Hematopoietic multipotent progenitor cell treated with erythropoietin and hydrocortisone succinate and interleukin-3 and kit ligand, for 6 days (in vitro differentiated cells): ENCODE measurements at regions not wholly inside any gene's neighbourhood (a gene's known extent, or its start where the extent isn't known, plus 50 kb on each side); places are given as distances from the start of the nearest gene placed in this dataset.
A peak's percentile ranks its signal among the peaks of the same experiment; 100 is the strongest.

ENCODE experiments used
- DNase-seq: peaks from one replicate; pipeline ENCODE4 v3.0.0-alpha.2; 2015

DNA sequence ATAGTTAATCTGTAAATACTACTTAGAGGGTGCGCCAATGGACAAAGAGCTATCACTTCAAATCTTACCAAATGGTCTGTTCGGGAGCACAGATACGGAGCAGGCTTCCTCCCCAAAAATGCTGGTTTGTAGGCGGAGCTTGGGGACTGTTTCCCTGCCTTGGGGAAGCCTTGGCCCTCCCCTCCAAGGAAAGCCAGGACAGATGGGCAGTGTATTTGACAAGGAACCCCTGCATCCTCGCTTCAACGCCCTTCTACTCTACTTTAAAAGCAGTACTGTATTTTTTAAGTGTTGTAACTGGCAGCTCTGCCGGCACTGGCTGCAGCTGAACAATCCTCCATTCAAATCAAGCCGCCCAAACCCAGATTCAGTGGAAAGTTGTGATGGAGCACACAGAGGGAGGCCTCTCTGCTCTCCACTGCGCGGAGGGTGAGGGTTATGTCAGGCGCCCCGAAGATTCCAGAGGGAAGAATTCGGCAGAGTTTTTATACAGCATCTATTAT lies 83.1 kb upstream of the FNDC3B start:
- DNase-seq: no peak

DNA sequence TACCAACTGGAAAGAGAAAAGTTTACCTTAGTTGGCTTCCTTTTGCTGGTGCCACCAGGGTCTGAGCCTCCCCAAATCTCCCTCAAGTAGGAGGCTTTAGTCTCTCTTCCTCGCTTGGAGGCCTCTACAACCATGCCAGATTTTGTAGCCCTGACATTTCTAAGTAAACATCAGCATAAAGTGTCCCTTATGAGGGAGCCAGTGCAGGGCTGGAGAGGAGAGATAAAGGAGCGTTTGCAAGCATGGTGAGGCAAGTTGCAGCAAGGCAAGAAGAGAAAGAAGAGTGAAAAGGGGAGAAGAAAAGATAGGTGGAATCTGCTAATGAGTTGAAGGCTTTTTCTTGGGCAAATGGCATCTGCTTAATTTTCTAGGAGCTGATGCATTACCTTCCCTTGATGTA lies 82.7 kb upstream of the FNDC3B start:
- DNase-seq: peak; percentile 42

DNA sequence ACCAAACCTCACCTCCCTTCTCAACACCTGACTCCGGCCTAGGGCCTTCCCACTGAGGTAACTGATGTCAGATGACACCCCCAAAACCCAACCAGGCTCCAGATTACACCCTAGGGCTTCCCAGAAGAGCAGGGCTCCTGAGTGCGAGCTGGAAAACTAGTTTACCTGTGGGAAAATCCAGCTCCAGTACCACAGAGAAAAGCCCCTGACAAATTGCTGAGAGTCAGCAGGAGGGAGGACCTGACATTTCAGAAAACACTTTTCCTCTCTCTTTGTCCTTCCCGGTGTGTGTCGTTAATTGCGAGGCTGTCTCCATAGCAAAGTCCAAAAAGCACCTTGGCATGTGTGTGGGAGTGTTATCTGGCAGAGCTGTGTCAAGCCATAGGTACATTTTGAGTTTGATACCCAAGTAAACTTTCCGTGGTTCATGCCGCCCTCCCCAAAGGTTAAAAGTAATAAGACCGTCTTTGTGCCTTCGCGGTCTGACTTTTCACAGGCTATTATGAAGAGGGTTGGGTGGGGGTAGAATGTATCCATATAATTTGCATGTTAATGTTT lies 79.8 kb upstream of the FNDC3B start:
- no peak for DNase-seq

DNA sequence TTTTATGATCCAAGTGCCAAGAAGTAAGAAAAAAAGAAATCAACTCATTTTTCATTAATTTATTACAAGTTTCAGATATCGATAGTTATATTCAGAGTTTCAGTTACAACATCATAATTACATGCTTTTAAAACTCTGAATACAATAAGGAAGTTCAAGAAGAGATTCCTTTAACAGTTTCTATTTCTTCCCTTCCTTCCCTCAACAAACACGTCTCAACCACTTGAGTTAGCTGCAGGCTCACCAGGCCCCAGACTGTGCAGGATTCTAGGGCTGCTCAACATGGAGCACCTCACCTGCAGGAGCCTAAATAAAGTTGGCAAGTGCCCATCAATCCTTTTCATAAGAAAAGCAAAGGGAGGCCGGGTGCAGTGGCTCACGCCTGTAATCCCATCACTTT lies 79.2 kb upstream of the FNDC3B start:
- DNase-seq: no peak

DNA sequence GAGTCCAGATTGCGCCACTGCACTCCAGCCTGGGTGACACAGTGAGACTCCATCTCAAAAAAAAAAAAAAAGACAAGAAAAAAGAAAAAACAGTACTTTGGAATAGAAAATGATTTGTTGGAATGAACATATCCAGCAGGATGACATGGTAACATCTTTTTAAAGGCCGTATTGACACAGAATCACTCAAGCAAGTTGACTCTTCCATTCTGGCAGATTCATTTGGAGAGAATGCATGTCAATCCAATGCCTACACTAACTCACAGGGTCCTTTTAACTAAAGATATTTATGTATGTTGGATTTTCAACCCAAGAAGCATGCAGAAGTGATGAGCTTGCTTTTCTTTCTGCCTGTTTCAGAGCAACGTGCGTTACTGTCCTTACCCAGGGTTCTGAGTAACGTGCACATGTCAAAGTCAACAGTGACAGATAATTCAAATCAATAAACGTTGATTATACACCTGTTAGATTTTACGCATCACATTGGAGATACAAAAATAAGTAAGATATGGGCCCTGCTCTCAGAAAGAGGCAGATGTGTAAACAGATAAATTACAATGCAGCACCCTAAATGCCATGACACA lies 77.1 kb upstream of the FNDC3B start:
- DNase-seq: no peak

DNA sequence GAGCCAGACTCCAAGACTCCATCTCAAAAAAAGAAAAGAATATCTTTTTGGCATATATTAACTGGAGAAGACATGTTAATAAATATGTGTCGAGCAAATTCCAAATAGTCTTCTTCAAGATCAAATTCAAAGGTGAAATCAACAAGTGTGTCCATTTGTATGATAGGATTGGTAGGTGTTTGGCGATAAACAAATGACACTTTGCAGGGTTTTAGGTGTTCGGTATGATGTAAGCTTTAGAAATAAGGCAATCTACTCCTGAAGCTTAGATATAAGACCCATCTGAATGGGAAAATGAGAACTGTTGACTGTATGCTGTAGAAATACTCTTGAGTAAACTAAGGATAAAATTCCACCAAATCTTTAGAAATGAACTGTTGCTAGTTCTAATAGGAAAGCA lies 75.8 kb upstream of the FNDC3B start:
- no peak for DNase-seq

DNA sequence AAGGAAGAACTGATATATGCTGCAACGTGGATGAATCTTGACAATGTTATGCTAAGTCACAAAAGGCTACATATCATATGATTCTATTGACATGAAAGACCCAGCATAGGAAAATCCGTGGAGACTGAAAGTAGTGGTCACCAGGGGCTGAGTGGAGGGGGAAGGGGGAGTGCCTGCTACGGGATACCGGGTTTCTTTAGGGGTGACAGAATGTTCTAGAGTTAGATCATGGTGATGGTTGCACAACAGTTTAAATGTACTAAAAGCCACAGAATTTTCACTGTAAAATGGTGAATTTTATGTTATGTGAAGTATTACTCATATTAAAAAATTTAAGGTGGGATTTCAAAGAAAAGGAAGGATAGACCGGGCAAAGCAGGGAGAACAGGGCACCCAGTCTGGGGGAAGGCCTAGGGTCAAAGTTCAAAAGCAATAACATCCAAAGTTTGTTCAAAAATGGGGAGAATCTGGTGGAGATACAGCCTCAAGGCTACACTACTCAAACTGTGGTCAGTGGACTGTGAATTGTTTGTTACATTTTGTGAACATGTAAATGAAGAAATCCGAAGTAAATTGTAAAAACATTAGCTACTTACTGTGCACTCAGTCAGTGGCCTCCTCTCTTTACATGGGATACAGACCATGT lies 74.2 kb upstream of the FNDC3B start:
- DNase-seq: no peak

DNA sequence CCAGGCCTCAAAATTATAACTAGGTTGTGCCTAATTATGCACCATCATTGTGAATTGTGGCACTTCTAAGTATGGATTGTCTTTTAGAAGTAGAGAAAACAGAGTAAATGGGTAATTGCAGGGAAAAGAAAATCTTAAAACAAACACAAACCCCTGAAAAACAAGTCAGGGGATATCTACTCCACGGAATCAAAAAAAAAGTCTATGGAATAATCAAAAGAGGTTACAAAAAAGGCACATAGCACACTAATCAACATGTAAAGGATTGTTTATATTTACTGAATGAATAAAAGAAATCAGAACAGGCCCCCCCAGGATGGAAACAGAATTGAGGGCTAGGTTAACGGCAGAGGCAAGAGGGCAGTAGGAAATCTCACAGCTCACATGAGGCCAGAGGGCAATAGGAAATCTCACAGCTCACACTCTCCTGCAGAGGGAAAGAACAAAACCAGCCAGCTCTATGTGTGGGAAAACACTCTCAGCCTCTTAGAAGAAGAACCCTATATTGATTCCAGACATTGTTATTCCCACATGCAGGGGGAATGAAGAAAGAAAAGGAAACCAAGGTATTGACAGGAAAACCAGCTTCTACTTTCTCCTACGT lies 72.7 kb upstream of the FNDC3B start:
- no peak for DNase-seq

DNA sequence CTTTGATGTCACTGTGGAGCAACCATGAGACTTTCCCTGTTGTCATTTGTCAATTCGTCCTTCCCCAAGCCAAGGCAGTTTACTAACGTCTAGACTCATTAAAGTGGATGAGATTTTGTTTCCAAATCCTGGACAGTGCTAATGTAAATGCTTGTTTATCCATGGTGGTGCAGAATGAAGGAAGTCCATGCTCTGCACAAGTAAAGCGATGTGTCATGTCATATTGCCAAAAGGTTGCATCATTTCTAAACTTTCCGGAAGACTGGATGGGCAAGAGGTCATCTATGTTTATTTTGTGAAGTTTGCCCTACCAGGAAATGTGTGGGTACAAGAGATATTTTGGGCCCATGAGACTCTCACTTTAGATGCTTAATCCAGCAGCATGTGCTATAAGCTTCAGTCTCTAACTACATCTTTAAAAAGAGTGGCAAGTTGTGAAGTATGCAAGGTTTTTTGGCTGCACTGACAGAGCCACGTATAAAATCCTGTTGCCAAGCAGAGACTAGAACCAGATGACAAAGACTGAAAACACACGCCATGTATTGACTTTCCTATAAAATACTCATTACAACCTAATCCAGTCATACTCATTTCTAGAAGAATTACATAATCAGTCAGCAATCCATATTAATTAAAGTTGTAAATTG lies 72.1 kb upstream of the FNDC3B start:
- no peak for DNase-seq

DNA sequence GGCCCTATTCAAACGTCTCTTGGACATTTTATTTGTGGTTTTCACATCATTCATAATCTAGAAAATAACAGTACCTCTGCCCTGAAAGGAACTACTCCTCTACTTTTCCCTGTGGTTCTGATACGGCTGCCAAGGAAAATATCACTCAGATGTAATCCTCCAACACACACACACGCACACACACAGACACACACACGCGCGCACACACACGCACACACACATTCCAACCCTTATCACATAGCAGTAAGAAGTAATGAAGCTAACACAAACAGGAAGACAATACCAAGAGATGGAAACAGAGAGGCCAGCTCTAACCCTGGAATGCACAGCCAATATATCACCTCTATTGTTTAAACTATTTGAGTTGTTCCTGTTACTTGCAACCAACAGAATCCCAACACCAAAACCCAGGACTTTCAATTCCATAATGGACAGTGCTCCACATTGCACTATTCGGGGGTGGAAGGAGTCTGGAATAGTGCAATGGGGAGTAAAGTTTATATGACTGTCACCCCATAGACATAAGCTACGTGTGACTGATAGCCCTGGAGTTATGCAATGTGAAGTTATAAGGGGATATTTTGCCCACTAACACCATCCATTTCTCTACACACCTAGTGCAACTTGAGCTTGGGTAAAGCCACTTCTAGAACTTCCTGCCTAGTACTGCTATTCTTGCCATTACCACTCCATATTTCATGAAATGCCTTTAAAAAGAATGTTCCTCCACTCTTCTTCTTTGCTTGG lies 71.3 kb upstream of the FNDC3B start:
- no peak for DNase-seq

DNA sequence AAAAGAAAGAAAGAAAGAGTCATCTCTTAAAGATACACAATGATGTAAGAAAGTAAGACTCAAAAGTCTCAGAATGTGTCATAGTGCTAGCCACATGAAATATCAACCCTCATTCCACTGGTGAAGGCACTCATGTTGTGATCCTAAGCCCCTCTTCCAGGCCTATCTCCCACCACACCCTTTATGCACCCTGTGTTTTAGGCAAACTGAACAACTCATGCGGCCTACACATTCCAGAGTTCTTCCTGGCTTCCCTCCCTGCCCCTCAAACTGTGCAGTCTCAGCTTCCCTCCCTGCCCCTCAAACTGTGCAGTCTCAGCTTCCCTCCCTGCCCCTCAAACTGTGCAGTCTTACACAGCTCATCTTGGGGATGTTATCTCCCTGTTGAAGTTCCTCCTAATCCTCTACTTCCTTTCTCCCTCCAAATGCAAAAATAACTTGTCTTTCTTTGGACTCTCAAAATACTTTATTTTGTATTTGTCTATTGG lies 69.0 kb upstream of the FNDC3B start:
- peak; percentile 5 for DNase-seq

DNA sequence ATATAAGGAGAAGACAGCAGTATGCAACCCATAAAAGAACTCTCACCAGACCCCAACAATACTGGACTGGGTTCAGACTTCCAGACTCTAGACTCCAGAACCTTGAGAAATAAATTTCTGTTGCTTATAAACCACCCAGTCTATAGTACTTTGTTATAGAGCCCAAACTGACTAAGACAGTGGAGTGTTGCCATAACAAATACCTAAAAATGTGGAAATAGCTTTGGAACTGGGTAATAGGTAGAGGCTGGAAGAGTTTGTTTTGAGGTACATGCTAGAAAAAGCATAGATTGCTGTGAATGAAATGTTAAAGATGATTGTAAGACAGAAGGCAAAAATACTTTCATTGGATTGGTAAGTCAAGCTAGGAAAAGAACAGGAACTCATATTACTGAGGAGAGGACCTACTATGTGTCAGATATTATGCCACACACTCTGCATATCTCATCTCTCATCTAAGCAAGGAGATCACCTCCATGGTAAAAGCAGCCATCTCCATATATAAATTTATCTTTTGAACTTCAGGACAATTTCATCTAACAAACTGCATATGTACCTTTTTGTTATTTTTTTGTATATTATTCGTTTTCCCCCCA lies 67.4 kb upstream of the FNDC3B start:
- no peak for DNase-seq

DNA sequence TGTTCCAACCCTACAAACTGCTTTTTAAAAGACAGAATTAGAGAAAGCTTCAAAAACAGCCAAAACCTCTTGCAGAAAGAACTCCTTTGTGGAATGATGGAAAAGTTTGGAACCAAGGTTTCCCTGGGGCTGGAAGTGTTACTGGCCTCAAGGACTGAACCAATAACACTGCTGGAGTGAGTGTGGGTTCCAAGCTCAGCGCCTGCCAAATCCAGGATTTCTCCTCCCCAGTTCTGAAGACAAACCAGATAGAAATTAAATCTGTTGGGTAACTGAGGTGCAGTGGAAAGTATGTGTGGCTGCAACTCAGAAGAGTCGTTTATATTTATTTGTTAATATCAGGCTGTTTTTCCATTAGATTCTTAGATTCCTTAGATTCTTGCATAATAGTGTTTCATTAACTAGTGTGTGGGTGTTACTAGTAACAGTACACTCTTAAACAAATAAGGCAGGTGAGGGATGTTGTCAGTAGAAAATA lies 66.5 kb upstream of the FNDC3B start:
- DNase-seq: peak; percentile 0

DNA sequence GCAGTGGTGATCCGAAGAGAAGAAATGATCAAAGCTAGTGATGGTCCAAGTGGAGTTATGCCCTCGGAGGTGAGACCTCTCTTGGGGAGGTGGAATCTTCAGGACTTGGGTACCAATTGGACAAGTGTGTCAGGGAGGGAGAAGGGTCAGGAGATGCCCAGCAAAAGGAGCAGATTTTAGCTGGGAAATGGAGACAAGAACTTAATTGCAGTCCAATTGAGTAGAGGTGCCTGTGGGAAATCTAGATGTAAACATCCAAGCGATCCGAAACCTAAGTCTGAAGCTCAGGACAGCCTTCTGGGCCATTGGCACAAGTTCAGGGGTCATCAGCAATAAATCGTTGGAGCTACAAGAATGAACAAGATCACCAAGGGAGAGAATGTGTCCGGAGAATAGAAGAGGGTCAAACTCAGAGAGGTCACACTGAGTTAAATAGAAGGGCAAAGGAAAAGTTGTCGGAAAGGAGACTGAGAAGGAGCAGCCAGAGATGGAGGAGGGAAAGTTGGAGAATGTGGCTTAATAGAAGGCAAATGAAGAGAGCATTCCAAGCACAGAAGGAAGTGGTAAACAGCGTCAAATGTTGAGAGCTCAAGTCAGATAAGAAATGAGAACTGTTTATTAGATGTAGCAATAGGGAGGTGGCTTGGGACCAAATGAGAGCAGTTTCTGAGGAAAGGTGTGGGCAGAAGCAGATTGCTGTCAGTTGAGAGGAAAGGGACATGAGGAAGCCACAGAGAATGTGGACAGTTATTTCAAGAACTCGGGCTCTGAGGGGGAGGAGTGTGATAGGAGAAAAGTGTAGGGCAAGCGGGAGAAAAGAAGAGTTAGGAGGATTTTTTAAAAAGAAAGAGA lies 64.2 kb upstream of the FNDC3B start:
- peak; percentile 82 for DNase-seq

DNA sequence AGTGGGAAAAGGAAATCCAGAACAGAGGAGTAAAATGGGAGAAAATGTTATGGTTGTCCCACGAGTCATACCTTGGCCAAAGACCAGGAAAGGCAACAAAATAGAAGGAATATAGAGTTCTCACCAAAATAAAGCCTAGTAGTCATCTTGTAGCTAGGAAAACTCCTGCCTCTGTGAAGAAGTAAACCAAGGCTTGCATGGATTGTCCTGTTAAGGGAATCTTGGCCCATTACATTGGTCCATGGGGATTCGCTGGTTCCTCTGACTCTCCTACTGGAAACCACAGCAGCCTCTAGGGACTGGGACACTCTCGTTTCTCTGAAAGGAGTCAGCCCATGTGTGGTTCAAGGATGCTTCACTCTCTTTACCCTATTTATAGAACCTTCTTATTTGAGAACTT lies 62.9 kb upstream of the FNDC3B start:
- no peak for DNase-seq

DNA sequence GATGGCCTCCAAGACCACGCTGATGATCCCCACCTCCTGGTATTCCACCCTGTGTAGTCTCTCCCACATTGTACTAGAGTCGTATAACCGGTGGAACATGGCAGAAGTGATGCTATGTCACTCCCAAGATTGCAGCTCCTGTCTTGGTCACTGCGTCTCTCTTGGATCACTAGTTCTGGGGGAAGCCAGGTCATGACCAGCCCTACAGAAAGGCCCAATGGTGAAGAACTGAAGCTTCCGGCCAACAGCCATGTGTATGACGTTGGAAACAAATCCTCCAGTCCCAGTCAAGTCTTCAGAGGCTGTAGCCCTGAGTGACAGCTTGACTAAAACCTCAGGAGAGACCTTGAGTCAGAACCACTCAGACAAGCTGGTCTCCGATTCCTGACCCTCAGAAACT lies 61.9 kb upstream of the FNDC3B start:
- DNase-seq: no peak

DNA sequence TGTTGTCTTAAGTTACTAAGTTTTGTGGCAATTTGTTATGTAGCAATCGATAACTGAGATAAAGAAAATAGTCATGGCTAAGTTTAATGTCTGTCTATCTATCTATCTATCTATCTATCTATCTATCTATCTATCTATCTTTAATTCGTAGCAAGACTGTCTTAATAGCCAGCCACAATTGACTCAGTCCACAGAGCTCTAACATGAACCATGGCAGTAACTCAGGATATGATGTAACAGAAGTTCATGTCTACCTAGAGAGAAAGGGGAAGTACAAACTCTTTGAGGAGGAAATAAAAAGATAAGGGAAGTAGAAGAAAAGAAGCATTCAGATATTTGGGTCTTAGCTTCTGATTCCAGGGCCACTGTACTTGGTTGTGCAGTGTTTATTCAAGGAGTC lies 61.5 kb upstream of the FNDC3B start:
- peak; percentile 82 for DNase-seq

DNA sequence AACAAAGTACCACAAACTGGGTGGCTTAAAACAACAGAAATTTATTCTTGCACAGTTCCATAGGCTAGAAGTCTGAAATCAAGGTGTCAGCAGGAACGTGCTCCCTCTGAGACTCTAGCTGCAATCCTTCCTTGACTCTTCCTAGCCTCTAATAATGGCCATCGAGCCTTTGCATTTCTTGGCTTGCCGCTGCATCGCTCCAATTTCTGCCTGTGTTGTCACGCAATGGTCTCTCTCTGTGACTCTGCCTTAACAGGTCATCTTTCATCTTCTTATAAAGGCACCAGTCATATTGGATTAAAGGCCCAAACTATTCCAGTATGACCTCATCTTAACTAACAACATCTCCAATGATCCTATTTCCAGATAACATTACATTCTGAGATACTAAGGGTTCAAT lies 61.0 kb upstream of the FNDC3B start:
- no peak for DNase-seq

DNA sequence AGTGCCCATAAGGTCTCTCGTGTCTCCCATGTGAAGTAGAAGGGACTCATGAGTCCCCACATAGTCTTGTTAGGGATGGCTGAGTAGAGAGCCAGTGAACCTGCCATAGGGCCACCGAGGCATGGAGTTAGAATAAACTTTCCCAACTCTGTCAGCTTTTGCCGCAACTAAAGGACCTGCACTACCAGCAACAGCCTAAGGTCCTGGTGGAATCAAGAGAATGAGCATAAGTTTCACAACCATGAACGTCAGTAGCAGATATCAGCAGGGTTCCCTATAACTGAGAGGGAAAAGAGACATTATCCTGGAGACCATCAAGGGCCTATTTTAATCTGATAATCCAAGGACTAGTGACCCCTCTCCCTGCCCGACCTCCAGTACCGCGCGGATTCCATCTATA lies 60.3 kb upstream of the FNDC3B start:
- DNase-seq: no peak

DNA sequence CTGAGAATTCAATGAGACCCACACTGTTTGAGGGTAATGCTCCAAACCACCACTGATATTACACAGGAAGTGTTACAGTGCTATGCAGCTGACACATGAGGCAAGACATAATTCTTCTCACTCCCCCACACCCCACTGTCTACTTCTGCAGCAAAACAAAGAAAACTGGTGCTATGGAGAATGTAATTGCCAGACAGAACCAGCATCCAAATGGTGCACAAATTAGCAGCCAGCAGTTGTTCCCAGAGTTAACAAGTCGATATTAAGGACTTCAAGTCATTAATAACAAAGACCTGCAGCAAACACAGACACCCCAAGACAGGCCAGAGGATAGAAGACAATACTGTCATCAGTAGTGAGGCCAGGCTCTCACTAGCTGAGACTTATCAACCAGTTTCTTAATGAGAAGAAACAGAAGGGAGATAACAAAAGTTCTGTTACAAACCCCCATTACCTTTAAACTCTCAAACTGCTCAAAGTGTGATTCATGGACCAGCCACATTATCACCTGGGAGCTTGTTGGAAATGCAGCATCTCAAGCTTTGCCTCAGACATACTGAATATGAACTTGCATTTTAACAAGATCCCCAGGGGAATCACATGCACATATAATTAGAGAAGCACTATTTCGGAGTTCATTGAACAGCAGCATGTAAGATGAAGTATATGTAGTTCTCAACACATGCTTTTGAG lies 58.7 kb upstream of the FNDC3B start:
- peak; percentile 76 for DNase-seq

DNA sequence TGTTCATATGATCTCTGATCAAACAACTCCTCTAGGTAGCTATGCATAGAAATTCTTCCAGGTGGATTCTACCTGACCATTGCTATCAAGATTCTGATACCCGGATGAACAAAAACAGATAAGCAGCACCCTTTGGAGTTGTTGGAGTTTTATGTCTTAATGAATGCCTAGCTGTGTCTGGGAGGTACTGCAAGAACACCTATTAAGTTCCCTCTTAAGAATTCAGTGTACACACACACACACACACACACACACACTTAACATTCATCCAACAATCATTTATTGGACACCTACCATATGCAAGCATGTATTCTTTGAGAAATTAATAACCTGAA lies 58.1 kb upstream of the FNDC3B start:
- no peak for DNase-seq
